Fibroblast of lung (primary cell): ENCODE measurements at regions not wholly inside any gene's neighbourhood (a gene's known extent, or its start where the extent isn't known, plus 50 kb on each side); places are given as distances from the start of the nearest gene placed in this dataset.

ENCODE experiments used
- EZH2 ChIP-seq: IDR thresholded peaks from 2 replicates; pipeline ENCODE4 v1.5.1; 2012; ENCODE audit warnings: low read length, control low read depth, mild to moderate bottlenecking; ENCODE audit errors: missing control alignments
- TF ChIP-seq, protein P1 (sequence below), 2 donors: IDR thresholded peaks in 1 of 2; conservative IDR thresholded peaks in 1 of 2; 1 replicate in 1 of 2; 2 replicates in 1 of 2; pipeline ENCODE4 v1.5.1; 2011 to 2012; ENCODE audit warnings: low read length in 2 of 2, control low read depth in 1 of 2, inconsistent platforms in 1 of 2, low read depth in 1 of 2, mild to moderate bottlenecking in 1 of 2

DNA sequence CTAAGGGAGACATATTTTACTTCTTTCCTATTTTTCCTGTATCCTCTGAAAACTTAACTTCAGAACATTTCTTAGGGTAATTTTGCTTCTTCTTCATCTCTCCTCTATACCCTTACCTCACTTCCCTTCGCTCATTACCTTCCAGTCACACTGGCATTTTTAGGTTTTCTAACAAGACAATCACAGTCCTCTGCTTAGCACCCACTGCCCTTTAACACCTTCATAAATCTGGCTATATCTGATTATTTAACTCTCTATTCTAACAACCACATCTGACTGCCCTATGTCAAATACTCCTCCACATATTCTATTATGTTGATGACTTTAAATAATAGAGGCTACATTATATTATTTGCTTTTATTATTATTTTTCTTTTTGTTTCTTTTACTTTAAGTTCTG is 1058.0 kb upstream of the CNTN5 start:
- TF ChIP-seq, protein P1, sequence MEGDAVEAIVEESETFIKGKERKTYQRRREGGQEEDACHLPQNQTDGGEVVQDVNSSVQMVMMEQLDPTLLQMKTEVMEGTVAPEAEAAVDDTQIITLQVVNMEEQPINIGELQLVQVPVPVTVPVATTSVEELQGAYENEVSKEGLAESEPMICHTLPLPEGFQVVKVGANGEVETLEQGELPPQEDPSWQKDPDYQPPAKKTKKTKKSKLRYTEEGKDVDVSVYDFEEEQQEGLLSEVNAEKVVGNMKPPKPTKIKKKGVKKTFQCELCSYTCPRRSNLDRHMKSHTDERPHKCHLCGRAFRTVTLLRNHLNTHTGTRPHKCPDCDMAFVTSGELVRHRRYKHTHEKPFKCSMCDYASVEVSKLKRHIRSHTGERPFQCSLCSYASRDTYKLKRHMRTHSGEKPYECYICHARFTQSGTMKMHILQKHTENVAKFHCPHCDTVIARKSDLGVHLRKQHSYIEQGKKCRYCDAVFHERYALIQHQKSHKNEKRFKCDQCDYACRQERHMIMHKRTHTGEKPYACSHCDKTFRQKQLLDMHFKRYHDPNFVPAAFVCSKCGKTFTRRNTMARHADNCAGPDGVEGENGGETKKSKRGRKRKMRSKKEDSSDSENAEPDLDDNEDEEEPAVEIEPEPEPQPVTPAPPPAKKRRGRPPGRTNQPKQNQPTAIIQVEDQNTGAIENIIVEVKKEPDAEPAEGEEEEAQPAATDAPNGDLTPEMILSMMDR (conservative IDR thresholded peaks at IDR 0.05 in 1 of 2, IDR thresholded peaks at IDR 0.05 in 1 of 2; ENCODE audit: low read depth in 1 of 2, low read length in 2 of 2) = no peak
- TF ChIP-seq EZH2 = no peak
